ENCODE measurements at regions not wholly inside any gene's neighbourhood (a gene's known extent, or its start where the extent isn't known, plus 50 kb on each side); places are given as distances from the start of the nearest gene placed in this dataset.

- ChIA-PET CTCF (no interaction called here), POLR2A (no interaction called here)
- no peak overlapping the region for H3K27ac ChIP-seq (ENCODE audit: extremely low read depth, low read depth, low read length)
- no peaks in the 10 kb centered on the region for H3K36me3 ChIP-seq (ENCODE audit: control insufficient read depth in 2 of 2, insufficient read depth in 1 of 2, low read length in 2 of 2)
- no peak overlapping the region for H3K4me3 ChIP-seq (ENCODE audit: low read depth, low read length)
- H3K4me1 ChIP-seq (ENCODE audit: control insufficient read depth, insufficient read depth, low read length) = no peaks in the 10 kb centered on the region
- no peaks in the 10 kb centered on the region; the same call in 1 of the 2 replicates for H3K9me3 ChIP-seq (ENCODE audit: control insufficient read depth, insufficient read depth, low read depth, low read length)
- TF ChIP-seq PRDM10 (tag by site-specific recombination; IDR thresholded peaks at IDR 0.05) (no peak), ZNF184 (tag by site-specific recombination; IDR thresholded peaks at IDR 0.05) (no peak), ZNF558 (tag by site-specific recombination; IDR thresholded peaks at IDR 0.05) (no peak), ZNF335 (tag by site-specific recombination; conservative IDR thresholded peaks at IDR 0.05) (no peak), ZNF580 (tag by site-specific recombination; IDR thresholded peaks at IDR 0.05) (no peak), ZNF645 (tag by site-specific recombination; IDR thresholded peaks at IDR 0.05) (no peak), ZNF248 (tag by site-specific recombination; IDR thresholded peaks at IDR 0.05) (no peak), SALL2 (tag by site-specific recombination; IDR thresholded peaks at IDR 0.05; ENCODE audit: borderline replicate concordance) (no peak), ZSCAN23 (tag by site-specific recombination; IDR thresholded peaks at IDR 0.05) (no peak), ZNF148 (tag by site-specific recombination; IDR thresholded peaks at IDR 0.05; ENCODE audit: borderline replicate concordance) (no peak), TRIM28 (IDR thresholded peaks at IDR 0.05; ENCODE audit: borderline replicate concordance, low read length) (no peak), ZNF529 (tag by site-specific recombination; IDR thresholded peaks at IDR 0.05; ENCODE audit: insufficient replicate concordance) (no peak), ZNF830 (tag by site-specific recombination; IDR thresholded peaks at IDR 0.05; ENCODE audit: low read depth) (no peak), ZSCAN5A (tag by site-specific recombination; IDR thresholded peaks at IDR 0.05) (no peak), ZNF473 (tag by site-specific recombination; IDR thresholded peaks at IDR 0.05) (no peak), ZNF513 (tag by site-specific recombination; IDR thresholded peaks at IDR 0.05) (no peak), HOXC10 (CRISPR knock-in tag; IDR thresholded peaks at IDR 0.05) (no peak), ZNF114 (tag by site-specific recombination; IDR thresholded peaks at IDR 0.05) (no peak), ZNF24 (tag by site-specific recombination; IDR thresholded peaks at IDR 0.05) (no peak), ZNF354C (tag by site-specific recombination; IDR thresholded peaks at IDR 0.05; ENCODE audit: borderline replicate concordance, low read depth) (no peak)
Observed at GRCh38 chrX:65925005-65925404, 114.9 kb downstream of the VSIG4 start.
